BJ (cell line): ENCODE measurements at regions not wholly inside any gene's neighbourhood (a gene's known extent, or its start where the extent isn't known, plus 50 kb on each side); places are given as distances from the start of the nearest gene placed in this dataset.

Source experiments
- CTCF ChIA-PET: fragments of 350-600 bp; formaldehyde crosslinking; extraction: SDS; loops from one replicate; lab custom pipeline; 2021; ENCODE audit warnings: antibody characterized with exemption, inconsistent platforms; lab: Yijun Ruan, JAX
- POLR2A ChIA-PET: fragments of 300-600 bp; sonication (Branson Sonifier 250); formaldehyde crosslinking; extraction: SDS; loops from one replicate; lab custom pipeline; 2021; ENCODE audit warnings: antibody characterized with exemption; lab: Charles Lee
- DNase-seq: peaks from one replicate; pipeline ENCODE4 v3.0.0-alpha.2; 2011; ENCODE audit warnings: low read depth
- H3K27me3 ChIP-seq: 2 replicates; pipeline ENCODE4 v1.6.0; 2011; ENCODE audit warnings: low read length; ENCODE audit not compliant: control insufficient read depth, insufficient read depth
- H3K36me3 ChIP-seq: 2 replicates; pipeline ENCODE4 v1.5.1; 2011; ENCODE audit warnings: low read length; ENCODE audit not compliant: control insufficient read depth, insufficient read depth
- H3K4me3 ChIP-seq: 2 replicates; pipeline ENCODE4 v1.5.1; 2011; ENCODE audit warnings: low read depth, mild to moderate bottlenecking, control low read depth, low read length
- CTCF ChIP-seq: IDR thresholded peaks from 2 replicates; pipeline ENCODE4 v1.5.1; 2011; ENCODE audit warnings: low read depth, mild to moderate bottlenecking, control low read depth, inconsistent platforms, low read length, moderate library complexity; ENCODE audit not compliant: insufficient read depth

GRCh38 chr10:128296253-128297007, 170.2 kb upstream of the MKI67 start:
- CTCF ChIA-PET: no interaction called here
- no peak for TF ChIP-seq CTCF
- no peak for DNase-seq
- Histone ChIP-seq H3K27me3 (no peaks in the 10 kb centered on the region), H3K4me3 (no peak overlapping the region), H3K36me3 (no peaks in the 10 kb centered on the region)
- POLR2A ChIA-PET: no interaction called here

- H3K27me3 ChIP-seq: no peaks in the 10 kb centered on the region
- DNase-seq: no peak
- CTCF ChIA-PET: no interaction called here
- POLR2A ChIA-PET: no interaction called here
- no peaks in the 10 kb centered on the region for H3K36me3 ChIP-seq
- no peak overlapping the region for H3K4me3 ChIP-seq
- TF ChIP-seq CTCF: no peak
Observed at GRCh38 chr10:128297709-128298378, 171.6 kb upstream of the MKI67 start.

DNA sequence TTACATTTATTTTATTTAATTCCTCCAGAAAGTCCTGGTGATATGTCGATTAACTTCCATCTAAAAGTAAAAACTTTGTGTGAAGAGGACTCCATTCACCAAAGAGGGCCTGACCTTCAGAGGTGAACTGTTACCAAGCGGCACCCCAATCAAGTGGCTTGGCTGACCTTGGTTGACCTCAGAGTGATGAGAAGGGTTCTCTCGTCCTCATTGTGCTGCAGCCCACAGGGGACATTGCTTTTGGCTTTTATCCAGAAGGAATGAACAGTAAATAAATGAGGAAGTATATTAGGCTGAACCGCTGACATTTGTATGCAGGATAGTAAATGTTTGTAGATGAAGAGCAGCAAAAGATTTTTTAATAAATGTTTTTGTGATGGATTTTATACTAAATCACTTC, 172.4 kb upstream of the MKI67 start:
- TF ChIP-seq CTCF: no peak
- CTCF ChIA-PET: no interaction called here
- POLR2A ChIA-PET: no interaction called here
- H3K4me3 ChIP-seq: no peak overlapping the region
- H3K36me3 ChIP-seq: no peaks in the 10 kb centered on the region
- H3K27me3 ChIP-seq: no peaks in the 10 kb centered on the region
- no peak for DNase-seq

DNA sequence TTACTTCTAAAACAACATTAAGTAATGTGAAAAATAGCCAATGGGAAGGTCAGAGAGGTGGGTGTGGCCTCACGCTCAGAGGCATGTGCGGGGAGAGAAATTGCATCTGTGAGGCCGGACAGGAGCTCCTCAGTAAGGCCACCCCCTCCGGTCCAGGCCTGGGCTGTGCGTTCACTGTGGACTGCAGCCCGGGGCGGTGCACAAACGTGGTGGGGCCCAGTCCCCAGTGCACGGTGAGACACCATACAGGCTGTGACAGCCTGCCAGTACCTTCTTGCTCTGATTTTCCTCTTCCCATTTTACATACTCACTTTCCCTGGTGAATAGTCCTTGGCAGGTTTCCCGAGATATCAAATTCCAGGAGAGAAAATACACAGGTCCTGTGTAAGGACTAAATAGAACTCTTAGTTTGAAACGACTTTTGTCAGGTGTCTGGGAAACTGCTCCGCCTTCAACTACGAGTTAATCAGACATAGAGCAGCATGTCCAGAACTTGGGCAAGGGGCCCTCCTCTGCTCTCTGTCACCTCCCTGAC, 174.1 kb upstream of the MKI67 start:
- Histone ChIP-seq H3K27me3 (no peaks in the 10 kb centered on the region), H3K36me3 (no peaks in the 10 kb centered on the region), H3K4me3 (no peak overlapping the region)
- DNase-seq: no peak
- ChIA-PET POLR2A (no interaction called here), CTCF (interaction anchor here (0.6 kb wide), 1 partner anchor 179 kb away, joined by 3 read pairs; no protein-coding TSS in a partner anchor)
- no peak for TF ChIP-seq CTCF

GRCh38 chr10:128301051-128301450, 174.8 kb upstream of the MKI67 start:
- CTCF ChIA-PET: interaction anchor here (0.6 kb wide), 1 partner anchor 178 kb away, joined by 3 read pairs; no protein-coding TSS in a partner anchor
- POLR2A ChIA-PET: no interaction called here
- H3K36me3 ChIP-seq: no peaks in the 10 kb centered on the region
- TF ChIP-seq CTCF: no peak
- no peak for DNase-seq
- no peak overlapping the region for H3K4me3 ChIP-seq
- no peaks in the 10 kb centered on the region for H3K27me3 ChIP-seq
